Hepatocyte (in vitro differentiated cells): ENCODE measurements at regions not wholly inside any gene's neighbourhood (a gene's known extent, or its start where the extent isn't known, plus 50 kb on each side); places are given as distances from the start of the nearest gene placed in this dataset.

Experiments
- DNase-seq: peaks from one replicate; pipeline ENCODE4 v3.0.0-alpha.2; 2016; ENCODE audit warnings: low spot score
- H2AFZ ChIP-seq: fragments of 200-600 bp; sonication (generic); 2 replicates; pipeline ENCODE4 v1.6.0; 2016; ENCODE audit warnings: antibody characterized with exemption, mild to moderate bottlenecking
- H3K27ac ChIP-seq: fragments of 200-600 bp; sonication (generic); 2 replicates; pipeline ENCODE4 v1.5.1; 2016; ENCODE audit warnings: mild to moderate bottlenecking
- H3K27me3 ChIP-seq: fragments of 200-600 bp; sonication (generic); 2 replicates; pipeline ENCODE4 v1.6.1; 2016
- H3K36me3 ChIP-seq: fragments of 200-600 bp; sonication (generic); replicated peaks from 2 replicates; pipeline ENCODE4 v1.5.1; 2016; ENCODE audit warnings: low read depth; ENCODE audit not compliant: insufficient read depth
- H3K4me1 ChIP-seq: fragments of 200-600 bp; sonication (generic); 2 replicates; pipeline ENCODE4 v1.5.1; 2016; ENCODE audit warnings: mild to moderate bottlenecking, moderate library complexity; ENCODE audit not compliant: insufficient read depth
- H3K4me2 ChIP-seq: fragments of 200-600 bp; sonication (generic); 2 replicates; pipeline ENCODE4 v1.6.0; 2016
- H3K4me3 ChIP-seq: fragments of 200-600 bp; sonication (generic); 2 replicates; pipeline ENCODE4 v1.5.1; 2016; ENCODE audit warnings: mild to moderate bottlenecking
- H3K79me2 ChIP-seq: fragments of 200-600 bp; sonication (generic); 2 replicates; pipeline ENCODE4 v1.6.0; 2017; ENCODE audit warnings: mild to moderate bottlenecking
- H3K9me2 ChIP-seq: fragments of 200-600 bp; sonication (generic); replicated peaks from 2 replicates; pipeline ENCODE4 v1.6.0; 2017; ENCODE audit warnings: mild to moderate bottlenecking; ENCODE audit not compliant: insufficient read depth
- H3K9me3 ChIP-seq: fragments of 200-600 bp; sonication (generic); 2 replicates; pipeline ENCODE4 v1.5.1; 2016; ENCODE audit warnings: low read depth, mild to moderate bottlenecking
- H4K20me1 ChIP-seq: fragments of 200-600 bp; sonication (generic); 2 replicates; pipeline ENCODE4 v1.6.0; 2016; ENCODE audit warnings: mild to moderate bottlenecking; ENCODE audit not compliant: insufficient read depth, poor library complexity, severe bottlenecking
- EZH2 ChIP-seq: fragments of 200-600 bp; sonication (generic); IDR thresholded peaks from 2 replicates; pipeline ENCODE4 v1.6.1; 2016; ENCODE audit warnings: antibody characterized with exemption, mild to moderate bottlenecking, borderline replicate concordance
- EZH2phosphoT487 ChIP-seq: fragments of 200-600 bp; sonication (generic); IDR thresholded peaks from one replicate; pipeline ENCODE4 v1.6.1; 2018; ENCODE audit warnings: antibody characterized with exemption, mild to moderate bottlenecking, low read depth, moderate library complexity; ENCODE audit not compliant: unreplicated experiment, severe bottlenecking
- WGBS: methylation state at CpG from one replicate; pipeline ENCODE4 v1.1.6; 2016; ENCODE audit warnings: low lambda C conversion rate; ENCODE audit errors: missing lambda C conversion rate; 5-methylcytosine and 5-hydroxymethylcytosine counted together
- TF ChIP-seq, protein P1 (sequence below): fragments of 200-600 bp; sonication (generic); IDR thresholded peaks from 2 replicates; pipeline ENCODE4 v1.5.1; 2016; ENCODE audit warnings: antibody characterized with exemption, mild to moderate bottlenecking; ENCODE audit not compliant: poor library complexity

DNA sequence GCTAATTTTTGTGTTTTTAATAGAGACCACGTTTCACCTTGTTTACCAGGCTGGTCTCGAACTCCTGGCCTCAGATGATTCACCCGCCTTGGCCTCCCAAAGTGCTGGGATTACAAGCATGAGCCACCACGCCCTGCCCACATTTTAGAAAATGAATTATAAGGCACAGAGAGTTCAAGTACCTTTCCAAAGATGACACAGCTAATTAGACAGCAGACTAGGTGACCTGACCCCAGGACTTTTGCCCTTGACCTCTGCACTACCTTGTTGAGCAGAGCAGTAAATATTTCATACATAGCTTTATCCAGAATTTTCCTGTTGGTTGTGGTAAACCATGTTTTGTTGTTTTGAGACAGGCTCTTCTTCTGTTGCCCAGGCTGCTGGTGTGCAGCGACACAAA is 131.3 kb upstream of the KCTD7 start:
- peaks cover 5% of the 10 kb centered on the region for H3K79me2 ChIP-seq
- no peaks in the 10 kb centered on the region for H3K9me2 ChIP-seq
- no peak overlapping the region for H3K4me2 ChIP-seq
- no peaks in the 10 kb centered on the region for H3K9me3 ChIP-seq
- H3K27ac ChIP-seq: no peak overlapping the region
- TF ChIP-seq EZH2phosphoT487 (no peak), EZH2 (no peak)
- TF ChIP-seq, protein P1, sequence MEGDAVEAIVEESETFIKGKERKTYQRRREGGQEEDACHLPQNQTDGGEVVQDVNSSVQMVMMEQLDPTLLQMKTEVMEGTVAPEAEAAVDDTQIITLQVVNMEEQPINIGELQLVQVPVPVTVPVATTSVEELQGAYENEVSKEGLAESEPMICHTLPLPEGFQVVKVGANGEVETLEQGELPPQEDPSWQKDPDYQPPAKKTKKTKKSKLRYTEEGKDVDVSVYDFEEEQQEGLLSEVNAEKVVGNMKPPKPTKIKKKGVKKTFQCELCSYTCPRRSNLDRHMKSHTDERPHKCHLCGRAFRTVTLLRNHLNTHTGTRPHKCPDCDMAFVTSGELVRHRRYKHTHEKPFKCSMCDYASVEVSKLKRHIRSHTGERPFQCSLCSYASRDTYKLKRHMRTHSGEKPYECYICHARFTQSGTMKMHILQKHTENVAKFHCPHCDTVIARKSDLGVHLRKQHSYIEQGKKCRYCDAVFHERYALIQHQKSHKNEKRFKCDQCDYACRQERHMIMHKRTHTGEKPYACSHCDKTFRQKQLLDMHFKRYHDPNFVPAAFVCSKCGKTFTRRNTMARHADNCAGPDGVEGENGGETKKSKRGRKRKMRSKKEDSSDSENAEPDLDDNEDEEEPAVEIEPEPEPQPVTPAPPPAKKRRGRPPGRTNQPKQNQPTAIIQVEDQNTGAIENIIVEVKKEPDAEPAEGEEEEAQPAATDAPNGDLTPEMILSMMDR: no peak
- H2AFZ ChIP-seq: no peak overlapping the region
- no peaks in the 10 kb centered on the region for H3K27me3 ChIP-seq
- 91% methylated on average over 5 of the region's 5 CpGs for WGBS
- H3K4me1 ChIP-seq: peaks cover 11% of the 10 kb centered on the region
- H3K4me3 ChIP-seq: no peak overlapping the region
- no peaks in the 10 kb centered on the region for H4K20me1 ChIP-seq
- no peaks in the 10 kb centered on the region for H3K36me3 ChIP-seq
- DNase-seq: no peak

DNA sequence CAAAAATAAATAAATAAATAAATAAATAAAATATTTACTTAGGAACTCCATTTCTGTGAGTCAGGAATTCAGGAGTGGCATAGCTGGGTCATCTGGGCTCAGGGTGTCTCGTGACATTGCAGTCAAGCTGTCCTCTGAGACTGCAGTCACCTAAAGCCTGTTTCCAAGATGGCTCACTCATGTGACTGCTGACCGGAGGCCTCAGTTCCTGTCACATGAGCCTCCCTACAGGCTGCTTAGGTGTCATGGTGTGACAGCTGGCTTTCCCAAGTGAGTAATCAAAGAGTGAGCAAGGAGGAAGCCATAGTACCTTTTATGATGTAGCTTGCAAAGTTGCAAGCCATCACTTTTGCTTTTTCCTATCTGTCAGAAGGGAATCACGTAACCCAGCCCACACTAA is 128.6 kb upstream of the KCTD7 start:
- Histone ChIP-seq H2AFZ (no peak overlapping the region), H3K36me3 (no peaks in the 10 kb centered on the region), H4K20me1 (no peaks in the 10 kb centered on the region), H3K27ac (no peak overlapping the region), H3K9me2 (no peaks in the 10 kb centered on the region), H3K4me2 (no peak overlapping the region), H3K9me3 (no peaks in the 10 kb centered on the region), H3K4me3 (no peak overlapping the region), H3K27me3 (no peaks in the 10 kb centered on the region), H3K79me2 (no peaks in the 10 kb centered on the region), H3K4me1 (no peaks in the 10 kb centered on the region)
- 89% methylated on average over 3 of the region's 3 CpGs for WGBS
- TF ChIP-seq EZH2: no peak
- TF ChIP-seq, protein P1: no peak
- TF ChIP-seq EZH2phosphoT487: no peak
- DNase-seq: peak; percentile 39

DNA sequence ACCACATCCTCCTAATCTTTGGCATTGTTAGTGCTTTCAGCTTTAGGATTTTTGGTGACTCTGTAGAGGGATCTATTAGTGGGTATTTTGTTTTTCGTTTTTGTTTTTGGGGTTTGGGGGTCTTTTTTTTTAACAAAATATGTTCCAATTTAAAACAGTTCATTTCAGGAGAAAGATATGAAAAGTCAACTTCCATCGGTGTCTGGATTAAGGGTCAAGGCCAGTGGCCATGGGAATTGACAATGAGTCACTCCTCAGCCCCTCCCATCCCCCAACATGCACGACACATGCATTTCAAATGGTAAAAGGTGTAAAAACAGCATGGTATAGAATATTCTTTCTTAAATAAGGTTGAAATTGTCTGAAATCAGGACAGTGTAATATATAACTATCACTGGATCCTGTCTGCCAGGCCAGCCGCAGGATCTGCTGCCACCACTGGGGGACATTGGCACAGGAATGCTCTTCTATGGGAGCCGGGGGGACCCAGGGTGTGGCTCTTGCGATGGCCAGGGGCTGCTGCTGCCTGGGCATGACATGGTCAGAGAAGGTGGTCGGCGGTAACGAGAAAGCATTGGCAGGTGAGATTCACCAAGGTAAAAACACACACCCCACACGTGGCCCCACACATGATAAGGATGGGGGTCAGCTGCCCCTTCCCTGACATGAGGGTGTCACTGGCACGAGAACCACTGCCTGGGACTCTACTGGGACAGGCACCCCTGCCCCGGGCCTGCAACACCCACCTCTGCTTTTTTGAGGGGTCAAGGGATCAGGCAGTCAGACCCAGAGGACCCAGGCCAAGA is 126.2 kb upstream of the KCTD7 start:
- no peak for DNase-seq
- Histone ChIP-seq H4K20me1 (no peaks in the 10 kb centered on the region), H3K27me3 (no peaks in the 10 kb centered on the region), H3K4me3 (no peak overlapping the region), H3K9me3 (no peaks in the 10 kb centered on the region), H2AFZ (no peak overlapping the region), H3K9me2 (no peaks in the 10 kb centered on the region), H3K27ac (no peak overlapping the region), H3K36me3 (no peaks in the 10 kb centered on the region), H3K4me1 (no peaks in the 10 kb centered on the region), H3K4me2 (no peak overlapping the region), H3K79me2 (no peaks in the 10 kb centered on the region)
- TF ChIP-seq EZH2phosphoT487 (no peak), EZH2 (no peak)
- TF ChIP-seq, protein P1: no peak
- WGBS: 86% methylated on average over 12 of the region's 12 CpGs

DNA sequence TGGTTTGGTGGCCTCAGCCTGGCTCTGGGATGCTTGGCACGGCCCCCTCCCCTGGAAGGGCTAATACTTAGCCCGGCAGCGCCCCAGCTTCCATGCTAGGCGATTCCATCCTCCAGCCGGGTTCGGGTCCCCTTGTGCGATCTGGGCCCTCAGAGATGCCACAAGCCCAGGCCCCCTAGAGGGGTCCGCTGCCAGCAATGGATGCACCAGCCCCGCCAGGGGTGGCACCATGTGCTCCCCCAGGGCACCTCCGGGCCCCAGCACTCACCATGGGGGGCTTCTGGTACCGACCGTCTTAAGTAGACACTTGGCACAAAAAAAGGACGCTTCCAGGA is 125.7 kb upstream of the KCTD7 start:
- H3K36me3 ChIP-seq: no peaks in the 10 kb centered on the region
- no peak overlapping the region for H3K4me2 ChIP-seq
- no peaks in the 10 kb centered on the region for H3K9me3 ChIP-seq
- H3K27me3 ChIP-seq: no peaks in the 10 kb centered on the region
- no peaks in the 10 kb centered on the region for H3K4me1 ChIP-seq
- H3K27ac ChIP-seq: no peak overlapping the region
- TF ChIP-seq EZH2 (no peak), EZH2phosphoT487 (no peak)
- TF ChIP-seq, protein P1: no peak
- no peaks in the 10 kb centered on the region for H4K20me1 ChIP-seq
- H3K79me2 ChIP-seq: no peaks in the 10 kb centered on the region
- H3K4me3 ChIP-seq: no peak overlapping the region
- no peak for DNase-seq
- no peak overlapping the region for H2AFZ ChIP-seq
- 92% methylated on average over 12 of the region's 13 CpGs for WGBS
- H3K9me2 ChIP-seq: no peaks in the 10 kb centered on the region
